ENCODE measurements at regions not wholly inside any gene's neighbourhood (a gene's known extent, or its start where the extent isn't known, plus 50 kb on each side); places are given as distances from the start of the nearest gene placed in this dataset.

DNA sequence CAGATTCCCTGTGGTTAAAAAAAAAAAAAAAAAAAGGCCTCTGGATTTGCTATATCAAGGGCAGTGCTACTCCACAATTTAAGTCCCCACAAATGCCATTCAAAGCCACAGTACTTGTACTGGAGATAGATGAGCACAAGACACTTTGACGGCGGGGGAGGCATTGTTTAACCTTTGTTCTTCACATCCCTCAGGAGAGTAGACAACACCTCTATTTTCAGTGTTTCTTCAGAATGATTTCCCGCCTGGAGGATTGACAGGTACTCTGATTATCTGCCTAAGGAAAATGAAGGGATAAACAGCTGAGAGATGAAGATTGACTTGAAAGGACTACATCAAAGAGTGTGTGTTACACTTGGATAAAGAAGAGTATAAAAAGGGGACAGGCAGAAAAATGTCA is 58.7 kb downstream of the OTOL1 start:
- no peak for DNase-seq (ENCODE audit: low read depth, low spot score)
- H3K27me3 Mint-ChIP-seq (ENCODE audit: low read depth), result no peaks in the 10 kb centered on the region
- TF ChIP-seq, protein P1, sequence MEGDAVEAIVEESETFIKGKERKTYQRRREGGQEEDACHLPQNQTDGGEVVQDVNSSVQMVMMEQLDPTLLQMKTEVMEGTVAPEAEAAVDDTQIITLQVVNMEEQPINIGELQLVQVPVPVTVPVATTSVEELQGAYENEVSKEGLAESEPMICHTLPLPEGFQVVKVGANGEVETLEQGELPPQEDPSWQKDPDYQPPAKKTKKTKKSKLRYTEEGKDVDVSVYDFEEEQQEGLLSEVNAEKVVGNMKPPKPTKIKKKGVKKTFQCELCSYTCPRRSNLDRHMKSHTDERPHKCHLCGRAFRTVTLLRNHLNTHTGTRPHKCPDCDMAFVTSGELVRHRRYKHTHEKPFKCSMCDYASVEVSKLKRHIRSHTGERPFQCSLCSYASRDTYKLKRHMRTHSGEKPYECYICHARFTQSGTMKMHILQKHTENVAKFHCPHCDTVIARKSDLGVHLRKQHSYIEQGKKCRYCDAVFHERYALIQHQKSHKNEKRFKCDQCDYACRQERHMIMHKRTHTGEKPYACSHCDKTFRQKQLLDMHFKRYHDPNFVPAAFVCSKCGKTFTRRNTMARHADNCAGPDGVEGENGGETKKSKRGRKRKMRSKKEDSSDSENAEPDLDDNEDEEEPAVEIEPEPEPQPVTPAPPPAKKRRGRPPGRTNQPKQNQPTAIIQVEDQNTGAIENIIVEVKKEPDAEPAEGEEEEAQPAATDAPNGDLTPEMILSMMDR (conservative IDR thresholded peaks at IDR 0.05), result no peak
- peak overlapping the region; percentile 52 for H3K27ac Mint-ChIP-seq (ENCODE audit: unreplicated experiment)
- H3K9me3 Mint-ChIP-seq, result no peaks in the 10 kb centered on the region
- H3K36me3 Mint-ChIP-seq (ENCODE audit: low read depth), result no peaks in the 10 kb centered on the region
- no peak overlapping the region for H3K4me3 Mint-ChIP-seq
- H3K4me1 Mint-ChIP-seq, result peaks cover 66% of the 10 kb centered on the region

DNA sequence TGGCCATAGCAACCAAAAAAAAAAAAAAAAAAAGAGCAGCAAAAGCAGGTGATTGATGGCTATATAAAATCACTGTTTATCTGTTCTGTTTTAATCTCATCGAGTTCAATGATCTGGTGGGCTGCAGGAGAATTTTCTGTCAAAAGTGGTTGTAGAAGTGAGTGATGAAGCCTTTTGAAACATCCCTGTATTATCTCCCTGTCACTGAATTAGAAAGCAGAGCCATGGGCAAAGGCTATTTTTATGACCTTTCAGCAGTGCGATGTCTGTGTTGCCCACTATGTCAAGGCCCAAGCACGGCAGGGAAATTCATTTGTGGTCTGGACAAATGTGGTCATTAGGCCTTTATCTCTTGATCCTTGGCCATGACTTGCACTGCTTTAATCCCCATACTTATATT is 59.9 kb downstream of the OTOL1 start:
- TF ChIP-seq, protein P1 (conservative IDR thresholded peaks at IDR 0.05), result no peak
- Mint-ChIP-seq H3K4me3 (no peak overlapping the region), H3K36me3 (ENCODE audit: low read depth) (no peaks in the 10 kb centered on the region), H3K27me3 (ENCODE audit: low read depth) (no peaks in the 10 kb centered on the region), H3K4me1 (peaks cover 67% of the 10 kb centered on the region), H3K27ac (ENCODE audit: unreplicated experiment) (no peak overlapping the region), H3K9me3 (no peaks in the 10 kb centered on the region)
- no peak for DNase-seq (ENCODE audit: low read depth, low spot score)

DNA sequence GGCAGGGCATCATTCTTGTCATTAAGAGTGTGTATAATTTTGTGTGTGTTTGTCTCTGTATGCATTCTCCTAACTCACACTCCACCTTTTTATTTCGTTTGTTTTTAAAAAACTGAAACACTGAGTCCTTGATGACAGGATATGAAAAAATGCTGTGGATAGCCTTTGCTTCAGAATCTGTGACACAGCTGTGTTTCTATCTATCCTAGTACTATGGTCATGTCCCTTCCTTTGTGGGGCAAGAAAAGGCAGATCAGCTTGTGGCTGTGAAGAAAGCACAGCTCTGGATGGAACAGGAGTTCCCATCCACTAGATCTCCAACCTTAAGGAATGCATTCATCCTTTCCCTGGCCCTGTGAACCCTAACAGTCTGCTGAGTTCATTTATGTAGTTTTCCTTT is 60.3 kb downstream of the OTOL1 start:
- no peak for DNase-seq (ENCODE audit: low read depth, low spot score)
- Mint-ChIP-seq H3K36me3 (ENCODE audit: low read depth) (no peaks in the 10 kb centered on the region), H3K27ac (ENCODE audit: unreplicated experiment) (no peak overlapping the region), H3K4me1 (peaks cover 63% of the 10 kb centered on the region), H3K4me3 (no peak overlapping the region), H3K9me3 (no peaks in the 10 kb centered on the region), H3K27me3 (ENCODE audit: low read depth) (no peaks in the 10 kb centered on the region)
- TF ChIP-seq, protein P1 (conservative IDR thresholded peaks at IDR 0.05), result no peak

DNA sequence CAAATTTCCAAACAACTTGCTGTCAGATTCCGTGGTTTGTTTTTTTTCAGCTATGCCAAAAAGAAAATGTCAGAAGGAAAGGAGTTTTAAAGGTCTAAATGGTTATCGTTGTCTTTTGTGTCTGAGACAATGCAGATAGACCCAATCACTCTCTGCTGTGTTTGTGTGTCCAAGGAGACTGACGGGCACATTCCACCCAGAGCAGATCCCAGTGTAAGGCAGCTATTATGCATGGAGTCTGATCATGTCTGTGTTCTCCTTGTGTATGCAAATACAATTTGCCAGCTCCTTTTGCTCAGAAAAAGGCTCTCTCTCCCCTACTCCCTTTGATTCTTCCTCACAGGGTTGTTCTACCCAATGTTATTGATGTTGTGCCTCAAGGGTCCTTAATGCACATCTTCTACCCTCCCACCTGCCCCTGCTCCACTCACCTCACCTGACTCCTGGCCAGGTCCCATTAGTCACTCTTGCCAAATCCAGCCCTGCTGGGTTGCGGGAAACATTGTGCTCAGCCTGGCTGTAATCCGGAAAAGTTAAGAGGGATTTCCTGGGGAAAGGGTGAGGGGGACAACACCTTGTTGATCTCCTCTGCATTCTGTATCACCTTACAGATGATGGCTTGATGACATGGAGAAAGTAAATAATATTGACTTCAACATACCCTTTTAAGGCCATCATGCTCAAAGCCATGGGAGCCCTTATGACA is 61.0 kb downstream of the OTOL1 start:
- no peaks in the 10 kb centered on the region for H3K9me3 Mint-ChIP-seq
- no peaks in the 10 kb centered on the region for H3K27me3 Mint-ChIP-seq (ENCODE audit: low read depth)
- peak overlapping the region; percentile 31 for H3K27ac Mint-ChIP-seq (ENCODE audit: unreplicated experiment)
- peaks cover 57% of the 10 kb centered on the region for H3K4me1 Mint-ChIP-seq
- no peak for DNase-seq (ENCODE audit: low read depth, low spot score)
- H3K36me3 Mint-ChIP-seq (ENCODE audit: low read depth), result no peaks in the 10 kb centered on the region
- TF ChIP-seq, protein P1 (conservative IDR thresholded peaks at IDR 0.05), result no peak
- no peak overlapping the region for H3K4me3 Mint-ChIP-seq

DNA sequence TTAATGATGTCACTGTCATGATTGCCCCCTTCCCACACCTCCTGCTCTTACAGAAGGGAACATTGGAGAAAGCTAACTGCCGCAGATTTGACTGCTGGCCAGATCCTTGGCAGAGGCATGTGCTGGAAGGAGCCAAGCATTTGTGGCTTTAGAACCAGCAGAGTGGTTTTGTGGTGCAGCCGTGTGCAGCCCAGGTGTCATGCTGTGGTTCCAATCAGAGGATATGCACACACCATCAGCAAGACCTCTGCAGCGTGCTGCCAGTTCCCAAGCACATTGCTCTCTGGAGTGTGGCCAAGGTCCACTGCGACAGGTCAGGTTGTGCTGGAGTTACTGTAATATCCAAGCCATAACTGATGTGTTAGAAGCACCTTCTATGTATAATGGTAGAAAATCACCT is 61.6 kb downstream of the OTOL1 start:
- TF ChIP-seq, protein P1 (conservative IDR thresholded peaks at IDR 0.05), result no peak
- H3K27ac Mint-ChIP-seq (ENCODE audit: unreplicated experiment), result no peak overlapping the region
- H3K4me3 Mint-ChIP-seq, result no peak overlapping the region
- no peak for DNase-seq (ENCODE audit: low read depth, low spot score)
- no peaks in the 10 kb centered on the region for H3K27me3 Mint-ChIP-seq (ENCODE audit: low read depth)
- no peaks in the 10 kb centered on the region for H3K9me3 Mint-ChIP-seq
- no peaks in the 10 kb centered on the region for H3K36me3 Mint-ChIP-seq (ENCODE audit: low read depth)
- peaks cover 50% of the 10 kb centered on the region for H3K4me1 Mint-ChIP-seq

Measured in neural crest cell (in vitro differentiated cells).